Panc1 (cell line): ENCODE measurements at regions not wholly inside any gene's neighbourhood (a gene's known extent, or its start where the extent isn't known, plus 50 kb on each side); places are given as distances from the start of the nearest gene placed in this dataset.

Experiments used
- CTCF ChIP-seq: fragments of 450-650 bp; IDR thresholded peaks from 2 replicates; pipeline ENCODE4 v1.5.1; 2017; ENCODE audit warnings: mild to moderate bottlenecking
- POLR2AphosphoS5 ChIP-seq: IDR thresholded peaks from 2 replicates; pipeline ENCODE4 v1.6.1; 2012; ENCODE audit warnings: mild to moderate bottlenecking, low read depth, low read length, moderate library complexity
- TCF7L2 ChIP-seq: IDR thresholded peaks from 2 replicates; pipeline ENCODE4 v1.6.1; 2011; ENCODE audit warnings: mild to moderate bottlenecking, low read depth, low read length, inconsistent platforms
- TF ChIP-seq, protein P1 (sequence below), 2 experiments: IDR thresholded peaks; 2 replicates each; pipeline ENCODE4 v1.6.1; 2011 to 2012; ENCODE audit warnings: low read depth in 2 of 2, control low read depth in 1 of 2, low read length in 1 of 2, mild to moderate bottlenecking in 1 of 2, moderate library complexity in 1 of 2; ENCODE audit not compliant: insufficient read depth in 1 of 2

DNA sequence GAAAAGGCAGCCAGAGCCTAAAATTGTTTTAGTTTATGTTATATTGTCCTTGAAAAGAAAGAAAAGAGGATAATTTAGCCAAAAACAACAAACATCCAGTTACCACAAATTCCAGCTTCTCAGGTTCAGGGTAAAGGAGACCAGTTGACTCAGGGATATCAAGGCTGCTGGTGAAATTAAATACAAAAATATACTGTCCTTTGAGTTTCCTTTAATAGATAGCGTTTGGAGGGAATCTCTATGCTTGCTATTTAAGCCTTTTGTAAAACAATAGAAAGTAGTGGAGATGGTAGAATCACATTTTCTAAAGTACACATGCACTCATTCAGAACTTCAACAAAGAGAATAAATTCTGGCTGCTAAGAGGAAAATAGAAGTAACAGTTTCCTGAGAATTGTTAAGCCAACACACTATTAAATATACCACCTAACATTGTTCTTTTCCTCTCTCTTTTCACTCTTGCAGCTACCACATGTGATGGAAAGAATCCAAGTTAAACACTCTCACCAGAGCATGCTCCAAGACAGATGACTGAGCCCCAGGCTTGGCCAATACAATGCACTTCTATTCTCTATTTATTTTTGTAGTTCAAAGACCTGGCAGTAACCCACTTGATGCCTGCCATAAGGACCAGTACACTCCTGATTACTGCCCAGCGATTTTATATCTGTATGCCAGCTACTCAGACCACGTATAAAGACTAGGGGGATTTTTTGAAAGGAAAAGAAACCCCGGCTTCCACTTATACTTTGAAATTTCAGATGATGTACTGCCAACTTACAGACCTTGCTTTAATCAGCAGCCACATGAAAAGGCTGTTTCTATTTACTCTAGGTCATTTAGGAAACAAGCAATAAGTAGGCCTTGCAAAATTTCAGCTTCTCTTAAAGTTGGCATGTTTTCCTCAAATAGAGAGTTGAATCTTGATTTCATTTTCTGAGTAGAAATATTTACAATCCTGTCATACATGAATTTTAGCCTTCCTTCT, 756.9 kb downstream of the FAT4 start:
- TF ChIP-seq CTCF (no peak), POLR2AphosphoS5 (no peak), TCF7L2 (peak; percentile 63)
- TF ChIP-seq, protein P1, sequence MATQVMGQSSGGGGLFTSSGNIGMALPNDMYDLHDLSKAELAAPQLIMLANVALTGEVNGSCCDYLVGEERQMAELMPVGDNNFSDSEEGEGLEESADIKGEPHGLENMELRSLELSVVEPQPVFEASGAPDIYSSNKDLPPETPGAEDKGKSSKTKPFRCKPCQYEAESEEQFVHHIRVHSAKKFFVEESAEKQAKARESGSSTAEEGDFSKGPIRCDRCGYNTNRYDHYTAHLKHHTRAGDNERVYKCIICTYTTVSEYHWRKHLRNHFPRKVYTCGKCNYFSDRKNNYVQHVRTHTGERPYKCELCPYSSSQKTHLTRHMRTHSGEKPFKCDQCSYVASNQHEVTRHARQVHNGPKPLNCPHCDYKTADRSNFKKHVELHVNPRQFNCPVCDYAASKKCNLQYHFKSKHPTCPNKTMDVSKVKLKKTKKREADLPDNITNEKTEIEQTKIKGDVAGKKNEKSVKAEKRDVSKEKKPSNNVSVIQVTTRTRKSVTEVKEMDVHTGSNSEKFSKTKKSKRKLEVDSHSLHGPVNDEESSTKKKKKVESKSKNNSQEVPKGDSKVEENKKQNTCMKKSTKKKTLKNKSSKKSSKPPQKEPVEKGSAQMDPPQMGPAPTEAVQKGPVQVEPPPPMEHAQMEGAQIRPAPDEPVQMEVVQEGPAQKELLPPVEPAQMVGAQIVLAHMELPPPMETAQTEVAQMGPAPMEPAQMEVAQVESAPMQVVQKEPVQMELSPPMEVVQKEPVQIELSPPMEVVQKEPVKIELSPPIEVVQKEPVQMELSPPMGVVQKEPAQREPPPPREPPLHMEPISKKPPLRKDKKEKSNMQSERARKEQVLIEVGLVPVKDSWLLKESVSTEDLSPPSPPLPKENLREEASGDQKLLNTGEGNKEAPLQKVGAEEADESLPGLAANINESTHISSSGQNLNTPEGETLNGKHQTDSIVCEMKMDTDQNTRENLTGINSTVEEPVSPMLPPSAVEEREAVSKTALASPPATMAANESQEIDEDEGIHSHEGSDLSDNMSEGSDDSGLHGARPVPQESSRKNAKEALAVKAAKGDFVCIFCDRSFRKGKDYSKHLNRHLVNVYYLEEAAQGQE (IDR thresholded peaks at IDR 0.05; ENCODE audit: insufficient read depth in 1 of 2, low read depth in 2 of 2, low read length in 1 of 2), result no peak
